K562 (cell line): ENCODE measurements at regions not wholly inside any gene's neighbourhood (a gene's known extent, or its start where the extent isn't known, plus 50 kb on each side); places are given as distances from the start of the nearest gene placed in this dataset.

Source experiments
- ATAC-seq: fragments of 200-7000 bp; cut with Tn5 transposase; 3 replicates; pipeline ENCODE4 v1.9.1; 2020; ENCODE audit warnings: moderate library complexity
- BruUV-seq: library from RNA; stranded (reverse); fragments of 400-500 nt; replicated peaks from 2 replicates; lab custom pipeline; 2021; lab: Mats Ljungman, UMichigan
- CTCF ChIA-PET: fragments of 300-600 bp; formaldehyde crosslinking; extraction: SDS; loops from one replicate; lab custom pipeline; 2021; ENCODE audit warnings: low intra/inter-chr PET ratio; lab: Yijun Ruan, JAX
- POLR2A ChIA-PET: fragments of 300-600, 350-650 bp; sonication (Branson Sonifier 250); formaldehyde crosslinking; extraction: SDS; loops from one replicate; lab custom pipeline; 2021; ENCODE audit warnings: antibody characterized with exemption, inconsistent platforms; lab: Yijun Ruan, JAX
- DNase-seq, 4 experiments: peaks; one replicate each; pipeline versions ENCODE4 v3.0.0 to v3.0.0-alpha.2; 2011 to 2018; ENCODE audit warnings: low spot score in 3 of 4, mixed read lengths in 3 of 4; ENCODE audit errors: extremely low read depth in 1 of 4
- FAIRE-seq: peaks from 2 replicates; lab custom pipeline; 2011; peaks lifted over from hg19 to GRCh38; lab: Jason Lieb, UNC
- H2AFZ ChIP-seq: 2 replicates; pipeline ENCODE4 v1.6.0; 2011; ENCODE audit warnings: low read depth, low read length, control low read depth, inconsistent platforms
- H3K27ac ChIP-seq: fragments of 200-600 bp; 3 replicates; pipeline ENCODE4 v1.8.0; 2011; ENCODE audit warnings: low read depth, mild to moderate bottlenecking, control low read depth, inconsistent platforms, low read length, moderate library complexity, mixed read lengths; ENCODE audit errors: extremely low read depth
- H3K27me3 ChIP-seq, 2 experiments: fragments of 300-600 bp in 1 of 2; 2 replicates in 1 of 2; 3 replicates in 1 of 2; pipeline versions ENCODE4 v1.6.0 to v1.8.0; 2011; ENCODE audit warnings: inconsistent platforms in 2 of 2, low read length in 2 of 2, mild to moderate bottlenecking in 1 of 2, mixed read lengths in 1 of 2, moderate library complexity in 1 of 2; ENCODE audit not compliant: control insufficient read depth in 2 of 2, insufficient read depth in 2 of 2
- H3K36me3 ChIP-seq: fragments of 300-600 bp; 3 replicates; pipeline ENCODE4 v1.8.0; 2011; ENCODE audit warnings: mild to moderate bottlenecking, low read length, inconsistent platforms; ENCODE audit not compliant: control insufficient read depth, insufficient read depth
- H3K4me1 ChIP-seq, 2 experiments: fragments of 200-600 bp in 1 of 2; replicated peaks in 1 of 2; 2 replicates in 1 of 2; 3 replicates in 1 of 2; pipeline versions ENCODE4 v1.5.1 to v1.8.0; 2011; ENCODE audit warnings: inconsistent platforms in 2 of 2, low read length in 2 of 2, mild to moderate bottlenecking in 1 of 2, mixed read lengths in 1 of 2, moderate library complexity in 1 of 2; ENCODE audit not compliant: control insufficient read depth in 2 of 2, insufficient read depth in 2 of 2
- H3K4me2 ChIP-seq: 2 replicates; pipeline ENCODE4 v1.6.1; 2011; ENCODE audit warnings: low read length, control low read depth, inconsistent platforms, mixed read lengths; ENCODE audit not compliant: insufficient read depth
- H3K4me3 ChIP-seq: fragments of 200-600 bp; sonication (generic), shearing (Covaris generic); 2 replicates; pipeline ENCODE4 v1.5.1; 2016; ENCODE audit warnings: control low read depth, inconsistent platforms
- H3K79me2 ChIP-seq: fragments of 200-600 bp; 3 replicates; pipeline ENCODE4 v1.8.0; 2011; ENCODE audit warnings: low read length, inconsistent platforms; ENCODE audit not compliant: control insufficient read depth, insufficient read depth
- H3K9ac ChIP-seq, 2 experiments: 2 replicates each; pipeline versions ENCODE4 v1.6.0 to v1.6.1; 2011; ENCODE audit warnings: low read depth in 2 of 2, low read length in 2 of 2, control low read depth in 1 of 2, inconsistent platforms in 1 of 2, mild to moderate bottlenecking in 1 of 2, mixed read lengths in 1 of 2; ENCODE audit not compliant: insufficient read depth in 1 of 2
- H3K9me1 ChIP-seq: one replicate; pipeline ENCODE4 v1.6.0; 2011; ENCODE audit warnings: inconsistent platforms, mild to moderate bottlenecking, low read length, moderate library complexity; ENCODE audit not compliant: control insufficient read depth, insufficient read depth
- H3K9me3 ChIP-seq: replicated peaks from 2 replicates; pipeline ENCODE4 v1.5.1; 2011; ENCODE audit warnings: low read depth, low read length, inconsistent platforms; ENCODE audit not compliant: control insufficient read depth, insufficient read depth
- H4K20me1 ChIP-seq: replicated peaks from 2 replicates; pipeline ENCODE4 v1.6.1; 2011; ENCODE audit warnings: low read length, inconsistent platforms, mixed read lengths; ENCODE audit not compliant: control insufficient read depth, insufficient read depth
- GTF2A2 ChIP-seq: IDR thresholded peaks from 2 replicates; pipeline ENCODE4 v1.6.1; 2016; ENCODE audit warnings: mild to moderate bottlenecking, missing genetic modification characterization, missing compliant biosample characterization
- PHB2 ChIP-seq: fragments of 450-650 bp; IDR thresholded peaks from 2 replicates; pipeline ENCODE4 v1.6.1; 2017; ENCODE audit warnings: low read depth
- WGBS: fragments of 100-300 bp; shearing (Covaris generic); methylation state at CpG from one replicate; pipeline ENCODE4 v1.1.6; 2016; ENCODE audit warnings: low coverage, mixed read lengths; ENCODE audit not compliant: insufficient coverage; ENCODE audit errors: missing lambda C conversion rate; 5-methylcytosine and 5-hydroxymethylcytosine counted together
- in situ Hi-C: fragments of 300-500 bp; cut with MboI; formaldehyde crosslinking; loops from 4 replicates; pipeline ENCODE4 v1.15.0; 2018; ENCODE audit warnings: inconsistent platforms, mixed read lengths
- intact Hi-C: fragments of 100-400 bp; cut with micrococcal nuclease; formaldehyde crosslinking; loops from 2 replicates; pipeline ENCODE4 v1.14.2; 2022

DNA sequence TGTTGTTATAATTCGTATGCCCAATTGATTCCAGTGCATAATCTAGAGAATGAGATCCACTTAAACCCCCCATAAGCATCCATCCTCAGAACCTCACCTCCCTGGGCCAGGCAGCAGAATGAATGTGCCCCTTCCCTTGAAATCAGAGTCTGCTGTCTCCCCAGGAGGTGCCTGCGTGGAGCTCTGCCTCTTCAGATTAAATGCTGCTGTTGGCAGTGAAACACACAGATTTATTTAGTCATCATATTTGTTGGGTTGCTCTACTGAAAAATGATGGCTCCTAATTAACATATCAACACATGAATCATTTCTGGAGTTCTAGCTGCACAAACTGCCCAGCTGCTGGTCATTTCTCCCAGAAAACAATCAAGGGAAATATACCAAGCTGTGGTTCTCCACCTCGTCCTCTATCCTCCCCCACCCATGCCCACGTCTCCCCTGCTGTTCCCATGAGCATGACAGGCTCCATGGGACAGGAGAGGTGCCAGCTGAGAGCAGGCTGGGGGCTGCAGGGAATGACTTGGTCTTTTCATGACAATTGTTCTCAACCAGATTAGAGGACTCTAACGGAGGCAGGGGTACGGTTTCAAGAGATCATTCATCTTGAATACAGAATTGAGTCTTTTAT, 633.1 kb downstream of the CDH26 start:
- POLR2A ChIA-PET: no interaction called here
- 0% methylated on average over 6 of the region's 6 CpGs for WGBS
- BruUV-seq: no TSS peak
- no peak overlapping the region for H3K4me2 ChIP-seq
- no peaks in the 10 kb centered on the region for H3K79me2 ChIP-seq
- DNase-seq: no peak
- H3K9me1 ChIP-seq: no peaks in the 10 kb centered on the region
- no peaks in the 10 kb centered on the region for H3K4me1 ChIP-seq
- FAIRE-seq: no peak
- H3K36me3 ChIP-seq: no peaks in the 10 kb centered on the region
- H3K27me3 ChIP-seq: no peaks in the 10 kb centered on the region
- in situ Hi-C loops: no loop called here
- ATAC-seq: no peak
- H3K27ac ChIP-seq: no peak overlapping the region
- no peak overlapping the region for H2AFZ ChIP-seq
- no peaks in the 10 kb centered on the region for H3K9me3 ChIP-seq
- H3K4me3 ChIP-seq: no peak overlapping the region
- H4K20me1 ChIP-seq: no peaks in the 10 kb centered on the region
- H3K9ac ChIP-seq: no peak overlapping the region
- TF ChIP-seq PHB2: no peak
- TF ChIP-seq, all 486 proteins: peak for 0
- CTCF ChIA-PET: no interaction called here
- intact Hi-C loops: no loop called here

DNA sequence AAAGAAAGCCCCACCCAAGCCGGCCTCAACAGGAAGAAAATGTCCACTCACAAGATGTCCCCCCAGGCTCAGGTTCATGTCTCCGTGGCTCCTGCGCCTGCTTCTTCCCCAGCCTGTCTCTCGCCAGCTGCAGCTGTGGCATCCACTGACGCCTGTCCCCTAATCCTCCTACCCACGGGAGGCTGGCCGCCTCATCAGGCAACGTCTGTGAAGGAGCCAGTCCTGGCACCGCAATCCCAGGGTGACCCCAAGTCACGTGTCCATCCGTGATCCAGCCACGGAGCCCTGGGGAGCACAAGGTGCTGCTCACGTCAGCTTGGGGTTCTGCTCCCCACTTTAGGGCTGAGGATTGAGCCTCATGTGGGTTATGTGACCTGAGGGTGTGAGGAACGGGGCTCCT, 640.3 kb downstream of the CDH26 start:
- CTCF ChIA-PET: no interaction called here
- Histone ChIP-seq H3K4me2 (no peak overlapping the region), H3K4me1 (no peaks in the 10 kb centered on the region), H2AFZ (no peak overlapping the region), H4K20me1 (no peaks in the 10 kb centered on the region), H3K27ac (no peak overlapping the region), H3K4me3 (no peak overlapping the region), H3K79me2 (no peaks in the 10 kb centered on the region), H3K36me3 (no peaks in the 10 kb centered on the region), H3K9me1 (no peaks in the 10 kb centered on the region), H3K9me3 (no peaks in the 10 kb centered on the region), H3K27me3 (no peaks in the 10 kb centered on the region), H3K9ac (no peak overlapping the region)
- no peak for ATAC-seq
- WGBS: 3% methylated on average over 11 of the region's 14 CpGs
- FAIRE-seq: no peak
- POLR2A ChIA-PET: no interaction called here
- no peak for DNase-seq
- TF ChIP-seq GTF2A2: no peak
- BruUV-seq: no TSS peak
- in situ Hi-C loops: no loop called here
- intact Hi-C loops: no loop called here
